DND-41 (cell line): ENCODE measurements at regions not wholly inside any gene's neighbourhood (a gene's known extent, or its start where the extent isn't known, plus 50 kb on each side); places are given as distances from the start of the nearest gene placed in this dataset.

Experiments
- EZH2 ChIP-seq: IDR thresholded peaks from 3 replicates; pipeline ENCODE4 v1.6.1; 2012; ENCODE audit warnings: borderline replicate concordance, low read depth, mild to moderate bottlenecking, moderate library complexity, low read length, inconsistent platforms; ENCODE audit not compliant: severe bottlenecking
- TF ChIP-seq, protein P1 (sequence below): IDR thresholded peaks from 2 replicates; pipeline ENCODE4 v1.5.1; 2012; ENCODE audit warnings: borderline replicate concordance, low read length, moderate library complexity, mild to moderate bottlenecking; ENCODE audit not compliant: poor library complexity, severe bottlenecking; ENCODE audit errors: extremely low read depth

DNA sequence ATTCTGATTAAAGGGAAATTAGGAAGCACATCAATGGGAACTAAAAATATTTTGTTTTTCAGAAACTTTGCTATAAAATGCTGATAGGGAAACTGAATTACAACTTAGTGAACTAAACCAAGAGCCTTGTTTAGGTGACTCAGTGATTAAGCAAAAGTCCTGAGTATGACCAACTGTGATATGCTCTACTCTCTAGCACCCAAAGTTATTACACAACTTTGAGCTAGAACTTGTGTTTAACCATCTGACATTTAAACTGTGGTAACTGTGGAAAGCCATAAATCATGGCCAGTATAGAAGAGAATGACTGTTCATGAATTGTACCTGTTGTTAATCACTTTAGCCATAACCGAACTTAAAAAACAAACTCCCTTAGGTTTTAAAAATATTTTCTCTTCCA lies 127.4 kb downstream of the ZNF365 start:
- TF ChIP-seq, protein P1, sequence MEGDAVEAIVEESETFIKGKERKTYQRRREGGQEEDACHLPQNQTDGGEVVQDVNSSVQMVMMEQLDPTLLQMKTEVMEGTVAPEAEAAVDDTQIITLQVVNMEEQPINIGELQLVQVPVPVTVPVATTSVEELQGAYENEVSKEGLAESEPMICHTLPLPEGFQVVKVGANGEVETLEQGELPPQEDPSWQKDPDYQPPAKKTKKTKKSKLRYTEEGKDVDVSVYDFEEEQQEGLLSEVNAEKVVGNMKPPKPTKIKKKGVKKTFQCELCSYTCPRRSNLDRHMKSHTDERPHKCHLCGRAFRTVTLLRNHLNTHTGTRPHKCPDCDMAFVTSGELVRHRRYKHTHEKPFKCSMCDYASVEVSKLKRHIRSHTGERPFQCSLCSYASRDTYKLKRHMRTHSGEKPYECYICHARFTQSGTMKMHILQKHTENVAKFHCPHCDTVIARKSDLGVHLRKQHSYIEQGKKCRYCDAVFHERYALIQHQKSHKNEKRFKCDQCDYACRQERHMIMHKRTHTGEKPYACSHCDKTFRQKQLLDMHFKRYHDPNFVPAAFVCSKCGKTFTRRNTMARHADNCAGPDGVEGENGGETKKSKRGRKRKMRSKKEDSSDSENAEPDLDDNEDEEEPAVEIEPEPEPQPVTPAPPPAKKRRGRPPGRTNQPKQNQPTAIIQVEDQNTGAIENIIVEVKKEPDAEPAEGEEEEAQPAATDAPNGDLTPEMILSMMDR, result no peak
- TF ChIP-seq EZH2, result no peak
